ENCODE measurements at regions not wholly inside any gene's neighbourhood (a gene's known extent, or its start where the extent isn't known, plus 50 kb on each side); places are given as distances from the start of the nearest gene placed in this dataset.

DNA sequence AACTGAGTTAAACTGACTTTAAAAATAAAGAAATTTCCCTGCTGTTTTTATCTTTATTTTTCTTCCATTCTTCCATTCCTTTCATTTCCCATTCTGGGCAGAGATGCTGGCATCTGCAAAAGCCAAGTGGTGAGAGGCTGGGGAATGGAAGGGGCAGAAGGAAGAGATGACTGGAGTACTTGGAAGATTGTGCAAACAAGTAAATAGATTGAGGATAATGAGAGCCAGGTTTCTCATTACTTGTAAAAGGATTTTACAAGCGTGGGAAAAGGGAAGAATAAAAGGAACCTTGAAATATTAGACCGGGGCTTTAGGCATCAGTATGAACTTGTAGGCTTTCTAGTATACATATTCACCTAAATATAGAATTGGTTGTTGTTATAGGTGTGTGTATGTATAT, 341.2 kb downstream of the CAAP1 start:
- H2BK12ac ChIP-seq (ENCODE audit: low read length), result no peak overlapping the region
- no peak overlapping the region for H4K91ac ChIP-seq (ENCODE audit: low read depth, low read length, poor library complexity)
- WGBS, 2 donors (ENCODE audit: extremely low coverage in 2 of 2, insufficient read length in 2 of 2, insufficient replicate concordance in 1 of 2), result no CpG with 5 or more reads among the region's 2 CpGs
- H2AFZ ChIP-seq (ENCODE audit: low read length), result no peak overlapping the region
- H4K8ac ChIP-seq (ENCODE audit: low read depth, low read length), result no peak overlapping the region
- H3K14ac ChIP-seq (ENCODE audit: low read length), result no peak overlapping the region
- no peak overlapping the region for H3K4me3 ChIP-seq (ENCODE audit: low read length in 2 of 2)
- no peak overlapping the region for H3K23ac ChIP-seq (ENCODE audit: low read depth, low read length, poor library complexity)
- H3K79me1 ChIP-seq (ENCODE audit: low read depth, low read length), result no peaks in the 10 kb centered on the region
- no peak overlapping the region for H2BK15ac ChIP-seq (ENCODE audit: low read length)
- no peak overlapping the region for H2BK120ac ChIP-seq (ENCODE audit: low read depth, low read length)
- H3K9me3 ChIP-seq (replicated peaks in 1 of 2; ENCODE audit: control insufficient read depth in 2 of 2, insufficient read depth in 1 of 2, low read depth in 1 of 2, low read length in 2 of 2), result no peaks in the 10 kb centered on the region
- H3K4me2 ChIP-seq (ENCODE audit: insufficient read depth, low read length, poor library complexity, severe bottlenecking), result no peak overlapping the region
- peaks cover 0 to 7% of the 10 kb centered on the region in 2 donors for H3K4me1 ChIP-seq (ENCODE audit: control insufficient read depth in 2 of 2, insufficient read depth in 1 of 2, low read depth in 1 of 2, low read length in 2 of 2)
- DNase-seq (ENCODE audit: low spot score), result no peak
- H2AK5ac ChIP-seq (ENCODE audit: low read depth, low read length), result no peak overlapping the region
- no peak overlapping the region for H3K9ac ChIP-seq (ENCODE audit: low read depth, low read length, poor library complexity)
- no peaks in the 10 kb centered on the region for H3K27me3 ChIP-seq (ENCODE audit: control insufficient read depth in 3 of 3, insufficient read depth in 3 of 3, low read depth in 1 of 3, low read length in 3 of 3)
- no peak overlapping the region for H2BK5ac ChIP-seq (ENCODE audit: low read length)
- no peak overlapping the region for H3K27ac ChIP-seq (replicated peaks; ENCODE audit: low read length)
- H3K18ac ChIP-seq (ENCODE audit: low read length), result no peak overlapping the region
- H3K36me3 ChIP-seq (replicated peaks in 1 of 2; ENCODE audit: control insufficient read depth in 2 of 2, insufficient read depth in 2 of 2, low read length in 2 of 2), result no peaks in the 10 kb centered on the region
- no peak overlapping the region for H3K4ac ChIP-seq (ENCODE audit: low read length)

DNA sequence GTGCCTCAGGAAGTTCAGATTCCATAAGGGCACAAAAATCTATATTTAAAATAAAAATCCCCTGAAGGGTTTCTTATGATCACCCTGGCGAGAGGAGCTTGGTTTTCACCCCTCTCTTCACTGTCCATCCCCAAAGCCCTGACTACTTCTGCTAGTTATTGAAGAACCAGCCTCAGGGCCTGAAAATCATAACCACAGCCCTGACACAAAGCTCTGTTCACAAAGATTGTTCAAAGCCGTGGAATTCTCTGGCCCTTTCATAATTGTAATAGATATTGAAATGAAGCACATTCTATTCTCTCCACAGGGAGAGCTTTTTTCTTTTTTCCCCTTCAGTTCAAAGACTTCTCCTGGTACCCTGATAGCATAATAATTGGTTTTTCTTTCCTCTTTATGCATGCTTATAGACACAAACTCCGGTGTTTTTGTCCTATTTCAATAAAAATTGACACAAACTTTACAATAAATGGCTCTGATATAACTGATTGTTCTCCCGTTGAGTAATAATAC, 343.8 kb downstream of the CAAP1 start:
- Histone ChIP-seq H3K27ac (replicated peaks; ENCODE audit: low read length) (no peak overlapping the region), H3K23ac (ENCODE audit: low read depth, low read length, poor library complexity) (no peak overlapping the region), H3K79me1 (ENCODE audit: low read depth, low read length) (no peaks in the 10 kb centered on the region), H3K36me3 (replicated peaks in 1 of 2; ENCODE audit: control insufficient read depth in 2 of 2, insufficient read depth in 2 of 2, low read length in 2 of 2) (no peaks in the 10 kb centered on the region), H3K27me3 (ENCODE audit: control insufficient read depth in 3 of 3, insufficient read depth in 3 of 3, low read depth in 1 of 3, low read length in 3 of 3) (no peaks in the 10 kb centered on the region), H3K4me2 (ENCODE audit: insufficient read depth, low read length, poor library complexity, severe bottlenecking) (no peak overlapping the region), H3K14ac (ENCODE audit: low read length) (no peak overlapping the region), H2AK5ac (ENCODE audit: low read depth, low read length) (no peak overlapping the region), H2BK15ac (ENCODE audit: low read length) (no peak overlapping the region), H4K91ac (ENCODE audit: low read depth, low read length, poor library complexity) (no peak overlapping the region), H2AFZ (ENCODE audit: low read length) (peak overlapping the region; percentile 56), H3K9ac (ENCODE audit: low read depth, low read length, poor library complexity) (no peak overlapping the region), H2BK120ac (ENCODE audit: low read depth, low read length) (no peak overlapping the region), H3K4ac (ENCODE audit: low read length) (no peak overlapping the region), H2BK5ac (ENCODE audit: low read length) (no peak overlapping the region), H2BK12ac (ENCODE audit: low read length) (no peak overlapping the region), H3K9me3 (replicated peaks in 1 of 2; ENCODE audit: control insufficient read depth in 2 of 2, insufficient read depth in 1 of 2, low read depth in 1 of 2, low read length in 2 of 2) (no peaks in the 10 kb centered on the region), H3K4me1 (ENCODE audit: control insufficient read depth in 2 of 2, insufficient read depth in 1 of 2, low read depth in 1 of 2, low read length in 2 of 2) (peaks cover 0 to 7% of the 10 kb centered on the region in 2 donors), H4K8ac (ENCODE audit: low read depth, low read length) (no peak overlapping the region), H3K18ac (ENCODE audit: low read length) (no peak overlapping the region), H3K4me3 (ENCODE audit: low read length in 2 of 2) (no peak overlapping the region)
- DNase-seq (ENCODE audit: low spot score), result no peak
- WGBS, 2 donors (ENCODE audit: extremely low coverage in 2 of 2, insufficient read length in 2 of 2, insufficient replicate concordance in 1 of 2), result no CpG with 5 or more reads among the region's 4 CpGs

DNA sequence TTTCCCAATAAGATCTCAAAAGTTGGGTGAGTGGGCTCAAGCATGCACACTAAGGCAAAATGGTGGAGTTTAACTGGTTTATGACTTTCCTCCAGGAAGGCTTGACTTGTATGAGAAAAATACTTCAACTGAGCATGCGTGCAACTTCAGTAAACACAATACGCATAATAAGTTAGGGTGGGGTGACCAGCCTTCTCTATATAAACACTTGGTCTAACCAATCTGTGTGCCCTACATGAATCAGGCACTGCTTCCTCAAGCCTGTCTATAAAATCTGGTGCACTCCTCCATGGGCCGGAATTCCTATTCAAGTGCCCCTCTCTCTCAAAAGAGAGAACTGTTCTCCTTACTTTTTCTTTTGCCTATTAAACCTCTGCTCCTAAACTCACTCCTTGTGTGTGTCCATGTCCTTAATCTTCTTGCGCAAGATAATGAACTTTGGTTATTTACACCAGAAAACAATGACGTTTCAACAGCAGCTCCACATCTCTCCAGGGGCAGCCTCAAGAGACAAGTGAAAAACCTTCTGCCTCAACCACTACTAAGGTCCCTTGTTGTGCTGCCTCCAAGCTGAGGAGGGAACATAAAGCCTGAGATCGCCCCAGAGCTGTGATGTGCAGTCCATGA, 352.6 kb downstream of the CAAP1 start:
- Histone ChIP-seq H3K9me3 (replicated peaks in 1 of 2; ENCODE audit: control insufficient read depth in 2 of 2, insufficient read depth in 1 of 2, low read depth in 1 of 2, low read length in 2 of 2) (no peaks in the 10 kb centered on the region), H3K4ac (ENCODE audit: low read length) (no peak overlapping the region), H4K8ac (ENCODE audit: low read depth, low read length) (no peak overlapping the region), H3K18ac (ENCODE audit: low read length) (no peak overlapping the region), H3K4me1 (ENCODE audit: control insufficient read depth in 2 of 2, insufficient read depth in 1 of 2, low read depth in 1 of 2, low read length in 2 of 2) (peaks cover 0 to 2% of the 10 kb centered on the region in 2 donors), H2BK12ac (ENCODE audit: low read length) (no peak overlapping the region), H3K9ac (ENCODE audit: low read depth, low read length, poor library complexity) (no peak overlapping the region), H3K23ac (ENCODE audit: low read depth, low read length, poor library complexity) (no peak overlapping the region), H3K36me3 (replicated peaks in 1 of 2; ENCODE audit: control insufficient read depth in 2 of 2, insufficient read depth in 2 of 2, low read length in 2 of 2) (no peaks in the 10 kb centered on the region), H3K4me2 (ENCODE audit: insufficient read depth, low read length, poor library complexity, severe bottlenecking) (no peak overlapping the region), H3K4me3 (ENCODE audit: low read length in 2 of 2) (no peak overlapping the region), H2AFZ (ENCODE audit: low read length) (no peak overlapping the region), H3K27ac (replicated peaks; ENCODE audit: low read length) (no peak overlapping the region), H2BK5ac (ENCODE audit: low read length) (no peak overlapping the region), H3K79me1 (ENCODE audit: low read depth, low read length) (no peaks in the 10 kb centered on the region), H2BK15ac (ENCODE audit: low read length) (no peak overlapping the region), H2AK5ac (ENCODE audit: low read depth, low read length) (no peak overlapping the region), H2BK120ac (ENCODE audit: low read depth, low read length) (no peak overlapping the region), H3K27me3 (ENCODE audit: control insufficient read depth in 3 of 3, insufficient read depth in 3 of 3, low read depth in 1 of 3, low read length in 3 of 3) (no peaks in the 10 kb centered on the region), H3K14ac (ENCODE audit: low read length) (no peak overlapping the region), H4K91ac (ENCODE audit: low read depth, low read length, poor library complexity) (no peak overlapping the region)
- no CpG with 5 or more reads among the region's 6 CpGs for WGBS, 2 donors (ENCODE audit: extremely low coverage in 2 of 2, insufficient read length in 2 of 2, insufficient replicate concordance in 1 of 2)
- no peak for DNase-seq (ENCODE audit: low spot score)

DNA sequence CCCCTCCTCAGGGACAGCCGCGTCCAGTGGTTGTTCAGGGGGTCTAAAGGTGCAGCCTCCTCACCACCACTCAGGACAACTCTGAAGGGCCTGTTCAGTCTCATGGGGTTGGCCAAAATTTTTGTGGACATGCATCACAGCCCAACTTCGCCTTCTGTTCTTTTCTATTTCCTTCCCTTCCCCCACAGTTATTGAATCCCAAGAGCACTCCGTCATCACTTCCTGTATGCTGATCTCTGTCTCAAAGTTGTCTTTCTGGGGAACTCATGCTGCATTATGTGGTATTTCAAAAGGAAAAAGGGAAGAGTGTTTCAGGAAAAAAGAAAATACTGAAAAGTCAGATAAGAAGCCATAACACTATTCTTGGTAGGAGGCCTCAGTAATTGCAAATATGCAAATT, 355.4 kb downstream of the CAAP1 start:
- H3K4ac ChIP-seq (ENCODE audit: low read length), result no peak overlapping the region
- H3K4me1 ChIP-seq (ENCODE audit: control insufficient read depth in 2 of 2, insufficient read depth in 1 of 2, low read depth in 1 of 2, low read length in 2 of 2), result peaks cover 0 to 2% of the 10 kb centered on the region in 2 donors
- no peak overlapping the region for H3K14ac ChIP-seq (ENCODE audit: low read length)
- H3K18ac ChIP-seq (ENCODE audit: low read length), result no peak overlapping the region
- no peak overlapping the region for H3K4me2 ChIP-seq (ENCODE audit: insufficient read depth, low read length, poor library complexity, severe bottlenecking)
- H2AFZ ChIP-seq (ENCODE audit: low read length), result peak overlapping the region; percentile 48
- no peak overlapping the region for H4K8ac ChIP-seq (ENCODE audit: low read depth, low read length)
- no peaks in the 10 kb centered on the region for H3K9me3 ChIP-seq (replicated peaks in 1 of 2; ENCODE audit: control insufficient read depth in 2 of 2, insufficient read depth in 1 of 2, low read depth in 1 of 2, low read length in 2 of 2)
- no peak for DNase-seq (ENCODE audit: low spot score)
- H3K4me3 ChIP-seq (ENCODE audit: low read length in 2 of 2), result no peak overlapping the region
- H3K79me1 ChIP-seq (ENCODE audit: low read depth, low read length), result no peaks in the 10 kb centered on the region
- H2BK5ac ChIP-seq (ENCODE audit: low read length), result no peak overlapping the region
- WGBS, 2 donors (ENCODE audit: extremely low coverage in 2 of 2, insufficient read length in 2 of 2, insufficient replicate concordance in 1 of 2), result no CpG with 5 or more reads among the region's 4 CpGs
- no peaks in the 10 kb centered on the region for H3K36me3 ChIP-seq (replicated peaks in 1 of 2; ENCODE audit: control insufficient read depth in 2 of 2, insufficient read depth in 2 of 2, low read length in 2 of 2)
- no peak overlapping the region for H2BK12ac ChIP-seq (ENCODE audit: low read length)
- no peak overlapping the region for H2BK15ac ChIP-seq (ENCODE audit: low read length)
- H3K23ac ChIP-seq (ENCODE audit: low read depth, low read length, poor library complexity), result no peak overlapping the region
- H3K9ac ChIP-seq (ENCODE audit: low read depth, low read length, poor library complexity), result no peak overlapping the region
- H2BK120ac ChIP-seq (ENCODE audit: low read depth, low read length), result no peak overlapping the region
- no peak overlapping the region for H4K91ac ChIP-seq (ENCODE audit: low read depth, low read length, poor library complexity)
- H2AK5ac ChIP-seq (ENCODE audit: low read depth, low read length), result no peak overlapping the region
- no peaks in the 10 kb centered on the region for H3K27me3 ChIP-seq (ENCODE audit: control insufficient read depth in 3 of 3, insufficient read depth in 3 of 3, low read depth in 1 of 3, low read length in 3 of 3)
- no peak overlapping the region for H3K27ac ChIP-seq (replicated peaks; ENCODE audit: low read length)

All from neuronal stem cell (in vitro differentiated cells).